ENCODE measurements at regions not wholly inside any gene's neighbourhood (a gene's known extent, or its start where the extent isn't known, plus 50 kb on each side); places are given as distances from the start of the nearest gene placed in this dataset.

GRCh38 chr7:73966941-73967831 lies 60.8 kb upstream of the ELN start:
- Histone ChIP-seq H3K4me1 (ENCODE audit: insufficient read depth, low read length) (no peaks in the 10 kb centered on the region), H3K79me2 (ENCODE audit: insufficient read depth, low read length) (no peaks in the 10 kb centered on the region), H4K20me1 (ENCODE audit: insufficient read depth, low read length) (no peaks in the 10 kb centered on the region), H3K27me3 (ENCODE audit: insufficient read depth, low read length) (no peaks in the 10 kb centered on the region), H3K9me3 (ENCODE audit: low read depth, low read length) (no peaks in the 10 kb centered on the region), H2AFZ (ENCODE audit: low read length) (no peak overlapping the region), H3K4me3 (ENCODE audit: insufficient read depth, low read length) (no peak overlapping the region), H3K4me2 (ENCODE audit: insufficient read depth, low read length) (no peak overlapping the region), H3K27ac (ENCODE audit: low read depth, low read length) (no peak overlapping the region), H3K36me3 (ENCODE audit: insufficient read depth, low read length) (no peaks in the 10 kb centered on the region)
- DNase-seq (ENCODE audit: insufficient read length, low spot score, missing footprints), result peak; percentile 46
- no peak for TF ChIP-seq CTCF (IDR thresholded peaks at IDR 0.05; ENCODE audit: extremely low read depth, low read depth, low read length)

- no peak overlapping the region for H3K27ac ChIP-seq (ENCODE audit: low read depth, low read length)
- no peaks in the 10 kb centered on the region for H3K36me3 ChIP-seq (ENCODE audit: insufficient read depth, low read length)
- H4K20me1 ChIP-seq (ENCODE audit: insufficient read depth, low read length), result no peaks in the 10 kb centered on the region
- no peaks in the 10 kb centered on the region for H3K27me3 ChIP-seq (ENCODE audit: insufficient read depth, low read length)
- no peaks in the 10 kb centered on the region for H3K4me1 ChIP-seq (ENCODE audit: insufficient read depth, low read length)
- no peaks in the 10 kb centered on the region for H3K79me2 ChIP-seq (ENCODE audit: insufficient read depth, low read length)
- H3K4me3 ChIP-seq (ENCODE audit: insufficient read depth, low read length), result no peak overlapping the region
- DNase-seq (ENCODE audit: insufficient read length, low spot score, missing footprints), result peak; percentile 8
- no peak overlapping the region for H2AFZ ChIP-seq (ENCODE audit: low read length)
- no peak overlapping the region for H3K4me2 ChIP-seq (ENCODE audit: insufficient read depth, low read length)
- H3K9me3 ChIP-seq (ENCODE audit: low read depth, low read length), result no peaks in the 10 kb centered on the region
- no peak for TF ChIP-seq CTCF (IDR thresholded peaks at IDR 0.05; ENCODE audit: extremely low read depth, low read depth, low read length)
These were observed 60.1 kb upstream of the ELN start for GRCh38 chr7:73967832-73968290.

GRCh38 chr7:73968487-73968886 lies 59.5 kb upstream of the ELN start:
- no peak overlapping the region for H3K4me2 ChIP-seq (ENCODE audit: insufficient read depth, low read length)
- DNase-seq (ENCODE audit: insufficient read length, low spot score, missing footprints), result peak; percentile 27
- no peaks in the 10 kb centered on the region for H3K9me3 ChIP-seq (ENCODE audit: low read depth, low read length)
- no peak overlapping the region for H3K27ac ChIP-seq (ENCODE audit: low read depth, low read length)
- no peaks in the 10 kb centered on the region for H3K79me2 ChIP-seq (ENCODE audit: insufficient read depth, low read length)
- no peaks in the 10 kb centered on the region for H4K20me1 ChIP-seq (ENCODE audit: insufficient read depth, low read length)
- TF ChIP-seq CTCF (IDR thresholded peaks at IDR 0.05; ENCODE audit: extremely low read depth, low read depth, low read length), result no peak
- no peak overlapping the region for H3K4me3 ChIP-seq (ENCODE audit: insufficient read depth, low read length)
- H3K36me3 ChIP-seq (ENCODE audit: insufficient read depth, low read length), result no peaks in the 10 kb centered on the region
- no peaks in the 10 kb centered on the region for H3K4me1 ChIP-seq (ENCODE audit: insufficient read depth, low read length)
- no peak overlapping the region for H2AFZ ChIP-seq (ENCODE audit: low read length)
- no peaks in the 10 kb centered on the region for H3K27me3 ChIP-seq (ENCODE audit: insufficient read depth, low read length)

GRCh38 chr7:73969991-73970390 lies 58.0 kb upstream of the ELN start:
- no peak overlapping the region for H3K4me3 ChIP-seq (ENCODE audit: insufficient read depth, low read length)
- H3K9me3 ChIP-seq (ENCODE audit: low read depth, low read length), result no peaks in the 10 kb centered on the region
- no peak overlapping the region for H3K27ac ChIP-seq (ENCODE audit: low read depth, low read length)
- H3K27me3 ChIP-seq (ENCODE audit: insufficient read depth, low read length), result no peaks in the 10 kb centered on the region
- no peaks in the 10 kb centered on the region for H3K4me1 ChIP-seq (ENCODE audit: insufficient read depth, low read length)
- TF ChIP-seq CTCF (IDR thresholded peaks at IDR 0.05; ENCODE audit: extremely low read depth, low read depth, low read length), result no peak
- DNase-seq (ENCODE audit: insufficient read length, low spot score, missing footprints), result peak; percentile 1
- H3K4me2 ChIP-seq (ENCODE audit: insufficient read depth, low read length), result no peak overlapping the region
- H3K79me2 ChIP-seq (ENCODE audit: insufficient read depth, low read length), result no peaks in the 10 kb centered on the region
- no peak overlapping the region for H2AFZ ChIP-seq (ENCODE audit: low read length)
- no peaks in the 10 kb centered on the region for H4K20me1 ChIP-seq (ENCODE audit: insufficient read depth, low read length)
- H3K36me3 ChIP-seq (ENCODE audit: insufficient read depth, low read length), result no peaks in the 10 kb centered on the region

Measured in osteoblast (primary cell).